Tibial artery (tissue), 4 donors: ENCODE measurements at regions not wholly inside any gene's neighbourhood (a gene's known extent, or its start where the extent isn't known, plus 50 kb on each side); places are given as distances from the start of the nearest gene placed in this dataset.

Source experiments
- DNase-seq, 2 donors: peaks; one replicate each; pipeline ENCODE4 v3.0.0-alpha.2; 2019
- H3K27ac ChIP-seq, 2 donors: fragments of 200-600 bp; sonication (generic) in 1 of 2; 1 replicate in 1 of 2; 2 replicates in 1 of 2; pipeline ENCODE4 v1.5.1; 2018 to 2019; ENCODE audit warnings: mild to moderate bottlenecking in 1 of 2
- H3K27me3 ChIP-seq, 2 donors: fragments of 200-600 bp; sonication (generic) in 1 of 2; one replicate each; pipeline versions ENCODE4 v1.5.1 to v1.6.0; 2016 to 2019
- H3K36me3 ChIP-seq, 3 donors: fragments of 200-600 bp; sonication (generic) in 2 of 3; one replicate each; pipeline ENCODE4 v1.5.1; 2016 to 2019; ENCODE audit warnings: mild to moderate bottlenecking in 2 of 3
- H3K4me1 ChIP-seq, 4 donors: fragments of 200-600 bp; sonication (generic) in 2 of 4; 1 replicate in 3 of 4; 2 replicates in 1 of 4; pipeline ENCODE4 v1.5.1; 2016 to 2019
- H3K4me3 ChIP-seq, 2 donors: fragments of 200-600 bp; sonication (generic) in 1 of 2; 1 replicate in 1 of 2; 2 replicates in 1 of 2; pipeline ENCODE4 v1.5.1; 2018 to 2019; ENCODE audit warnings: mild to moderate bottlenecking in 2 of 2
- H3K9me3 ChIP-seq, 3 donors: fragments of 200-600 bp; sonication (generic) in 1 of 3; one replicate each; pipeline ENCODE4 v1.5.1; 2016 to 2019
- intact Hi-C: fragments of 100-400 bp; cut with DNase I; formaldehyde crosslinking; loops from one replicate; pipeline ENCODE4 v1.15.0; 2023; ENCODE audit warnings: low total_unique reads
- TF ChIP-seq, protein P1 (sequence below), 2 experiments: fragments of 200-600 bp in 1 of 2; fragments of 450-650 bp in 1 of 2; IDR thresholded peaks; one replicate each; pipeline ENCODE4 v1.5.1; 2017 to 2019; ENCODE audit warnings: antibody characterized with exemption in 2 of 2, mild to moderate bottlenecking in 1 of 2, moderate library complexity in 1 of 2

DNA sequence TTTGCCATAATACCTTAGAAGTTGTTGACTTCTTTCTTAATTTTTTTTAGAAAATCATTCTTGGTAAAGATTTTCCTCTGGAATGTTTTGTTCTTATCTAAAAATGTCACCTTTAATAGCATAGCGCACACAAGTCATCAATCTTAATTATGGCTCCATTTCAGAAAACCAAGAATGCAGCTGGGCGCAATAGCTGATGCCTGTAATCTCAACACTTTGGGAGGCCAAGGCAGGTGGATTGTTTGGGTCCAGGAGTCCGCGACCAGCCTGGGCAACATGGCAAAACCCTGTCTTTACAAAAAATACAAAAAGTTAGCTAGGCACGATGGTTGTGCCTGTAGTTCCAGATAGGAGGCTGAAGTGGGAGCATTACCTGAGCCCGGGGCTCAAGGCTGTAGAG, 125.6 kb upstream of the EOMES start:
- Histone ChIP-seq H3K9me3 (peaks cover 0 to 3% (median 0%) of the 10 kb centered on the region in 3 donors), H3K27me3 (no peaks in the 10 kb centered on the region), H3K36me3 (no peaks in the 10 kb centered on the region), H3K27ac (no peak overlapping the region), H3K4me1 (no peaks in the 10 kb centered on the region), H3K4me3 (no peak overlapping the region)
- DNase-seq = no peak
- TF ChIP-seq, protein P1, sequence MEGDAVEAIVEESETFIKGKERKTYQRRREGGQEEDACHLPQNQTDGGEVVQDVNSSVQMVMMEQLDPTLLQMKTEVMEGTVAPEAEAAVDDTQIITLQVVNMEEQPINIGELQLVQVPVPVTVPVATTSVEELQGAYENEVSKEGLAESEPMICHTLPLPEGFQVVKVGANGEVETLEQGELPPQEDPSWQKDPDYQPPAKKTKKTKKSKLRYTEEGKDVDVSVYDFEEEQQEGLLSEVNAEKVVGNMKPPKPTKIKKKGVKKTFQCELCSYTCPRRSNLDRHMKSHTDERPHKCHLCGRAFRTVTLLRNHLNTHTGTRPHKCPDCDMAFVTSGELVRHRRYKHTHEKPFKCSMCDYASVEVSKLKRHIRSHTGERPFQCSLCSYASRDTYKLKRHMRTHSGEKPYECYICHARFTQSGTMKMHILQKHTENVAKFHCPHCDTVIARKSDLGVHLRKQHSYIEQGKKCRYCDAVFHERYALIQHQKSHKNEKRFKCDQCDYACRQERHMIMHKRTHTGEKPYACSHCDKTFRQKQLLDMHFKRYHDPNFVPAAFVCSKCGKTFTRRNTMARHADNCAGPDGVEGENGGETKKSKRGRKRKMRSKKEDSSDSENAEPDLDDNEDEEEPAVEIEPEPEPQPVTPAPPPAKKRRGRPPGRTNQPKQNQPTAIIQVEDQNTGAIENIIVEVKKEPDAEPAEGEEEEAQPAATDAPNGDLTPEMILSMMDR (IDR thresholded peaks at IDR 0.05) = no peak
- intact Hi-C loops = no loop called here

DNA sequence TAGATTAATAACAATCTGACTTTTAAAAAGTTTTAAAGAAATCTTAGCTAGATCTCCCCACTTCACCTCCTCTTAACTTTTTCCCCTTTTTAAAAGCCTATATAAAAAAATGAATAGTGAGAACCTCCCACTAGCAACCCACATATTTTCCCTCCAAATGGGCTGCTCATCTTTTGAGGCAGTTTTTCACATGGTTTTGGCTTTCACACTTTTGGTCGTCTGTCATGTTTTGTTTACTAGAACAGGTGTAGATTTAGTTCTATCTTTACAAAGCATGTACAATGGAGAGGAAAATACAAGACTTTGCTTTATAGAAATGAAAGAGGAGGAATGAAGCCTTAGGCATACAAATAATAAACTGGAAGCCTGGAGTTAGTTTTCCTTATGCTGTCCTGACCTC, 126.7 kb upstream of the EOMES start:
- peaks cover 0 to 13% (median 0%) of the 10 kb centered on the region in 3 donors for H3K9me3 ChIP-seq
- H3K36me3 ChIP-seq = no peaks in the 10 kb centered on the region
- H3K4me3 ChIP-seq = no peak overlapping the region
- DNase-seq = no peak
- intact Hi-C loops = no loop called here
- TF ChIP-seq, protein P1 (IDR thresholded peaks at IDR 0.05) = no peak
- H3K27ac ChIP-seq = no peak overlapping the region
- H3K4me1 ChIP-seq = no peaks in the 10 kb centered on the region
- H3K27me3 ChIP-seq = no peaks in the 10 kb centered on the region

DNA sequence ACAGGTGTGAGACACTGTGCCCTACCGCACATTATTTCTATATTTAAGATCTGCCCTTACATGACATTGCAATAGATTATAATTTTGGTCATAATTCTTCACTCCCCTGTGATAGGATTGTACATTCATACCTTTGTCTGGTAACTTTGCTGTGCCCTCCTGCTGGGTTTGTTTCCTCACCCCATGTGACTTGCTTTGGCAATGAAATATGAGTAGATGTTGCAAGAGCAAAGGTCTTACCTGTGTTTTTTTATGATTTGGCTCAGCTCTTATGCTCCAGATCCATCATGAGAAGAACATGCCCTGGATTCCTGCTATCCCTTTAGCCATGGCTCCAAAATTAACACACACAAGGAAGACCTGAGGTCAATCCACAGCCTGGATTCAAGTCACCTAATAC, 137.7 kb upstream of the EOMES start:
- H3K36me3 ChIP-seq = no peaks in the 10 kb centered on the region
- TF ChIP-seq, protein P1 (IDR thresholded peaks at IDR 0.05) = no peak
- DNase-seq = no peak
- no peak overlapping the region for H3K27ac ChIP-seq
- H3K4me1 ChIP-seq = no peaks in the 10 kb centered on the region
- intact Hi-C loops = no loop called here
- peaks cover 0 to 2% (median 0%) of the 10 kb centered on the region in 3 donors for H3K9me3 ChIP-seq
- no peaks in the 10 kb centered on the region for H3K27me3 ChIP-seq
- H3K4me3 ChIP-seq = no peak overlapping the region

DNA sequence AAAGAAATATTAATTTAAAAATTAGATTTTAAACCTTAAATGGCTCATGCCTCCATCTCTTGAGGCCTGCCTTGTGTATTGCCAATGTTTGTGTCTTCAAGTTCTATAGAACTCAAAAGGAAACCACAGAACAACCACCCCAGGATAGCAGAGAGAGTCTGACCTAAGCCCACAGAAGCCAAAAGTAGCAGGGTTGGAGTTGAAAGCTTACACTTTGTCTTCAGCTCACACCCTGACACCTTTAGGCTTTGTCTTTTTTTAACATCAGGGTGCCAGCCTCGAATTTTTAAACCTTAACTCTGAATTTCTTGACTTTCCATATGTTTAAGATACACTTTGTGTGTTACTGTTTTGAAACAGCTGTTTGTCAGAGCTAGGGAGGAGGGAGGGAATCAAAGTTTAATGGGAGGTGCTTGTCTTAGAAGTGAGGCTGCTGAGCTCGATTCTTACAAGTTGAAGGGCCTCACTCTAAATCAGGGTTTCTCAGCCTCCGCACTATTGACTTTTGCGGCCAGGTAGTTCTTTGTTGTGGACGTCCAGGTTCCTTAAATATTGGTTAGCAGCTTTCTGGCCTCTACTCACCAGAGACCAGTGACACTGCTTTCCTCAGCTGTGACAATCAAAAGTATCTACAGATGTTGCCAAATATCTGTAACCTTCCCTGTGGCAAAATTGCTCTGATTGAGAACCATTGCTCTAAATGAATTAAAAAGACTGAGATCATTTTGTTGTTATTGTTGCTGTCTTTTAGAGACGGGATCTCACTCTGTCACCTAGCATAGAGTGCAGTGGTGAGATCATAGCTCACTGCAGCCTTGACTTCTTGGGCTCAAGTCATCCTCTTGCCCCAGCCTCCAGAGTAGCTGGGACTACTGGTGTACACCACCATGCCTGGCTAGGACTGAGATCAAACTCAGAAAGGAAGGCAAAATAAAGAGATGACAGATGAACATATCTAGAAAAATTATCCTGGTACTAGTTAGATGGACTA, 139.2 kb upstream of the EOMES start:
- Histone ChIP-seq H3K4me1 (no peaks in the 10 kb centered on the region), H3K4me3 (no peak overlapping the region), H3K36me3 (no peaks in the 10 kb centered on the region), H3K9me3 (no peaks in the 10 kb centered on the region), H3K27me3 (no peaks in the 10 kb centered on the region), H3K27ac (no peak overlapping the region)
- no peak for DNase-seq
- TF ChIP-seq, protein P1 (IDR thresholded peaks at IDR 0.05) = no peak
- intact Hi-C loops = no loop called here

DNA sequence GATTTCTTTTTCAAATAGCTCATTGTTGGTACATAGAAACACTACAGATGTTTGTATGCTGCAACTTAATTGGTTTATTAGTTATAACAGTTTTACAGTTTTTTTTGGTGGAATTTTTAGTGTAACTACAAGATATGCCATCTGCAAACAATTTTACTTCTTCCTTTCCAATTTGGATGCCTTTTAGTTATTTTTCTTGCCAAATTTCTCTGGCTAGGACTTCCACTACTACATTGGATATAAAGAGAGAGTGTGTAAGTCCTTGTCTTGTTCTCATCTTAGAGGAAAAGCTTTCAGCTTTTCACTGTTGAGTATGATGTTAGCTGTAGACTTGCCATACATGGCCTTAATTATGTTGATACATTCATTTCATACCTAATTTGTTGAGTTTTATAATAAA, 143.6 kb upstream of the EOMES start:
- Histone ChIP-seq H3K27me3 (no peaks in the 10 kb centered on the region), H3K9me3 (peaks cover 0 to 15% (median 3%) of the 10 kb centered on the region in 3 donors), H3K4me1 (no peaks in the 10 kb centered on the region), H3K4me3 (no peak overlapping the region), H3K36me3 (no peaks in the 10 kb centered on the region), H3K27ac (no peak overlapping the region)
- TF ChIP-seq, protein P1 (IDR thresholded peaks at IDR 0.05) = no peak
- intact Hi-C loops = no loop called here
- no peak for DNase-seq
